GM10266 (cell line): ENCODE measurements at regions not wholly inside any gene's neighbourhood (a gene's known extent, or its start where the extent isn't known, plus 50 kb on each side); places are given as distances from the start of the nearest gene placed in this dataset.
"Not testable (repeated sequence)": the region's sequence is repeated elsewhere in the genome, so short reads cannot be mapped to it uniquely, and the experiment has no call there.

ENCODE experiments used
- DNase-seq: peaks from one replicate; pipeline ENCODE4 v3.0.0; 2012; ENCODE audit errors: extremely low spot score
- TF ChIP-seq, protein P1 (sequence below): IDR thresholded peaks from 2 replicates; pipeline ENCODE4 v1.5.1; 2012; ENCODE audit warnings: mild to moderate bottlenecking, low read depth; ENCODE audit not compliant: control insufficient read depth, insufficient read depth; ENCODE audit errors: missing control alignments

- TF ChIP-seq, protein P1, sequence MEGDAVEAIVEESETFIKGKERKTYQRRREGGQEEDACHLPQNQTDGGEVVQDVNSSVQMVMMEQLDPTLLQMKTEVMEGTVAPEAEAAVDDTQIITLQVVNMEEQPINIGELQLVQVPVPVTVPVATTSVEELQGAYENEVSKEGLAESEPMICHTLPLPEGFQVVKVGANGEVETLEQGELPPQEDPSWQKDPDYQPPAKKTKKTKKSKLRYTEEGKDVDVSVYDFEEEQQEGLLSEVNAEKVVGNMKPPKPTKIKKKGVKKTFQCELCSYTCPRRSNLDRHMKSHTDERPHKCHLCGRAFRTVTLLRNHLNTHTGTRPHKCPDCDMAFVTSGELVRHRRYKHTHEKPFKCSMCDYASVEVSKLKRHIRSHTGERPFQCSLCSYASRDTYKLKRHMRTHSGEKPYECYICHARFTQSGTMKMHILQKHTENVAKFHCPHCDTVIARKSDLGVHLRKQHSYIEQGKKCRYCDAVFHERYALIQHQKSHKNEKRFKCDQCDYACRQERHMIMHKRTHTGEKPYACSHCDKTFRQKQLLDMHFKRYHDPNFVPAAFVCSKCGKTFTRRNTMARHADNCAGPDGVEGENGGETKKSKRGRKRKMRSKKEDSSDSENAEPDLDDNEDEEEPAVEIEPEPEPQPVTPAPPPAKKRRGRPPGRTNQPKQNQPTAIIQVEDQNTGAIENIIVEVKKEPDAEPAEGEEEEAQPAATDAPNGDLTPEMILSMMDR, result no peak
- DNase-seq, result no peak
These were observed 330.7 kb upstream of the POU5F2 start for GRCh38 chr5:94072116-94072515.

DNA sequence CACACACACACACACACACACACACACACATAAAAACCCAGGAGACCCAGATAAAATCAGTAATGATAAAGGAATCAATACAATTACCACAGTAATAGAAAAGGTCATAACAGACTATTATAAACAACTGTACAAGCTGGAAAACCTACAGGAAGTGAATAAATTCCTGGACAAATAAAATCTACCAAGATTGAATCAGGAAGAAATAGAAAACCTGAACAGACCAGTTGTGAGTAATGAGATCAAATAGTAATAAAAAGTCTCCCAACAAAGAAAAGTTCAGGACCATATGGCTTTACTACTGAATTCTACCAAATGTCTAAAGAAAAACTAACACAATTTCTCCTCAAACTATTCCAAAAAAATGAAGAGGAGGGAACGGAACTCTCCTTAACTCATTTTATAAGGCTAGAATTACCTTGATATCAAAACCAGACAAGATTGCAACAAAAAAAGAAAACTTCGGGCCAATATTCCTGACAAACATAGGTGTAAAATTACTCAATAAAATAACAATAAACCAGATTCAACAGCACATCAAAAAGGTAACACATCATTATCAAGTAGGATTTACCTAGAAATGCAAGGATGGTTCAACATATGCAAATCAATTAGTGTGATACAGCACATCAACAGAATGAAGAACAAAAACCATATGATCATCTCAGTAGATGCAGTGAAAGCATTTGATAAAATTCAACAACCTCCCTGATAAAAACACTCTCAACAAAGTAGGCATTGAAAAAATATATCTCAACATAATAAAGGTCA lies 325.2 kb upstream of the POU5F2 start:
- TF ChIP-seq, protein P1, result no peak

DNA sequence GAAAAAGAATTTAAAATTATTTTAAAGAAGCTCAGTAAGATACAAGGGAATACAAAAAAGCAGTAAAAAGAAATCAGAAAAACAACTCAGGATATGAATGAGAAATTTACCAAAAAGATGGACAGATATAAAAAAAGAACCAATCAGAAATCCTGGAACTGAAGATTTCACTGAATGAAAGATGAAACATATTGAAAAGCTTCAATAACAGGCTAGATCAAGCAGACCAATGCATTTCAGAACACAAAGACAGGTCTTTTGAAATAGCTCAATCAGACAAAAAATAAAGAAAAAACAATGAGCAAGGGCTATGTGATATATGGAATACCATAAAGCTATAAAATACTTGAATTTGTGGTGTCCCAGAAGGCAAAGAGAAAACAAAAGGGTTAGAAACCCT lies 322.6 kb upstream of the POU5F2 start:
- no peak for DNase-seq
- TF ChIP-seq, protein P1, result no peak

More for the DNA sequence above, 325.2 kb upstream of the POU5F2 start:
- DNase-seq, result no peak

DNA sequence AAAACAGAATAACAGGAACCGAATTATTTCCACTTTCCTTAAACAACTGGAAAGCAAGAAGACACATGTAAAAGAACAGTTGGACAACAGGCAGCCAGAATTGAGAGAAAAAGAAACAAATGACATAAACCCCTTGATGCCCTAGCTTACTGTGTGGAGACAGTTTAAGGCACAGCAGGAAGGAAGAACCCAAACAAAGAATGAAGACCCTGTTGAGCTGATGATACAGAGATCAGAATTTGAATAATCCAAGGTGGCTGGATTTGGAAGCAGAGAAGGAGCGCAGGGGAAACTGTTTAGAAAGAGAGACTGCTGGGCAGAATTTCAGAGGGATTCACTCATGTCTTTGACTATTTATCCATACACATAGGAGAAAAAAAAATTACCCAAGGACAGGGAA lies 316.3 kb upstream of the POU5F2 start:
- TF ChIP-seq, protein P1, result no peak
- no peak for DNase-seq

GRCh38 chr5:94057217-94057616 lies 315.8 kb upstream of the POU5F2 start:
- TF ChIP-seq, protein P1, result no peak
- DNase-seq, result no peak

DNA sequence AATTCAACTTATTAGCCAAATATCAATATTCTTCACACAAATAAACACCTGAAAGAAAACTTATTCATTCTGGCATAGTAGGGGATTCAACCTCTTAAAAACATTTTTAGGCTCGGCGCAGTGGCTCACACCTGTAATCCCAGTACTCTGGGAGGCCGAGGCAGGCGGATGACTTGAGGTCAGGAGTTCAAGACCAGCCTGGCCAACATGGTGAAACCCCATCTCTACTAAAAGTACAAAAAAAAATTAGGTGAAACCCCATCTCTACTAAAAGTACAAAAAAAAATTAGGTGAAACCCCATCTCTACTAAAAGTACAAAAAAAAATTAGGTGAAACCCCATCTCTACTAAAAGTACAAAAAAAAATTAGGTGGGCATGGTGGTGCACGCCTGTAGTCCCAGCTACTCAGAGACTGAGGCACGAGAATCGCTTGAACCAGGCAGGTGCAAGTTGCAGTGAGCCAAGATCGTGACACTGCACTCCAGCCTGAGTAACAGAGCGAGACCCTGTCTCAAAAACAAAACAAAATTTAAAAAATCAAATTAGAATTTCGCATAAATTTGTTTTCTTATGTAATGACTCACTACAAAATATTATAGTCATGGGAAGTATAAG lies 308.0 kb upstream of the POU5F2 start:
- DNase-seq, result not testable (repeated sequence)

GRCh38 chr5:94045839-94046782 lies 304.7 kb upstream of the POU5F2 start:
- DNase-seq, result no peak
- TF ChIP-seq, protein P1, result no peak
